ENCODE measurements at regions not wholly inside any gene's neighbourhood (a gene's known extent, or its start where the extent isn't known, plus 50 kb on each side); places are given as distances from the start of the nearest gene placed in this dataset.
"Not testable (repeated sequence)": the region's sequence is repeated elsewhere in the genome, so short reads cannot be mapped to it uniquely, and the experiment has no call there.

DNA sequence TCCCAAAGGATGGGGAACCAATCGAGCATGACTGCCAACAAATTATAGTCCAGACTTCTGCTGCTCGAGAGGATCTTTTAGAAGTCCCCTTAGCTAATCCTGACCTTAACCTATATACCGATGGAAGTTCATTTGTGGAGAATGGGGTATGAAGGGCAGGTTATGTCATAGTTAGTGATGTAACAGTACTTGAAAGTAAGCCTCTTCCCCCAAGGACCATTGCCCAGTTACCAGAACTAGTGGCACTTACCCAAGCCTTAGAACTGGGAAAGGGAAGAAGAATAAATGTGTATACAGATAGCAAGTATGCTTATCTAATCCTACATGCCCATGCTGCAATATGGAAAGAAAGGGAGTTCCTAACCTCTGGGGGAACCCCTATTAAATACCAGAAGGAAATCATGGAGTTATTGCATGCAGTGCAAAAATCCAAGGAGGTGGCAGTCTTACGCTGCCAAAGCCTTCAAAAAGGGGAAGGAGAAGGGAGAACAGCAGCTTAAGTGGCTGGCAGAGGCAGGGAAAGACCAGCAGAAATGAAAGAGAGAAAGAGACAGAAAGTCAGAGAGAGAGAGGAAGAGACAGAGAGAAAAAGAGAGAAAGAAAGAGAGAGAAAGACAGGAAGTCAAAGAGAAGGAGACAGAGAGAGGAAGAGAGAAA lies 224.4 kb upstream of the SLC8A1 start:
- not testable (repeated sequence) for H3K4me1 ChIP-seq (ENCODE audit: control insufficient read depth, insufficient read depth, low read length); H3K27ac ChIP-seq (ENCODE audit: low read length); H3K4me3 ChIP-seq (ENCODE audit: low read length); H3K9me3 ChIP-seq (ENCODE audit: control insufficient read depth, low read depth, low read length); H3K27me3 ChIP-seq (ENCODE audit: control insufficient read depth, insufficient read depth, low read length); DNase-seq; H3K36me3 ChIP-seq (ENCODE audit: control insufficient read depth, insufficient read depth, low read length)
- WGBS (ENCODE audit: insufficient coverage, low lambda C conversion rate) = 100% methylated on average over 1 of the region's 4 CpGs

DNA sequence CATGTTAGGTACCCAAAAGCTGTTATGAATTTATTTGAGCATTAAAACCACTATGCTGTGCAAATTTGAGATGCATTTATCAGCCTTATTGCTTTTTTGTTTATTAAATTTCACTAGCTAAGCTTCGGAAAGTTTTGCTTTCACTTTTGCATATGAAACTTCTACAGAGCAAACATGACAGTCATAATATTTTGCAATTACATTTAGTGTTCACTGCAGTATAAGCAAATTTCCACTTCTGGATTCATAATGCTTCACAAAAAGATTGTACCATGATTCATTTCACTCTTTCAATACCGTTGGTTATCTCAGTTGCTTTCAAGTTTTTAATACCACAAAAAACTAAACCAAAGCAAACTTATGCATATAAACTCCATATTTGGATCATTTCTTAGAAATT lies 228.7 kb upstream of the SLC8A1 start:
- DNase-seq = no peak
- H3K27me3 ChIP-seq (ENCODE audit: control insufficient read depth, insufficient read depth, low read length) = no peaks in the 10 kb centered on the region
- H3K27ac ChIP-seq (ENCODE audit: low read length) = no peak overlapping the region

DNA sequence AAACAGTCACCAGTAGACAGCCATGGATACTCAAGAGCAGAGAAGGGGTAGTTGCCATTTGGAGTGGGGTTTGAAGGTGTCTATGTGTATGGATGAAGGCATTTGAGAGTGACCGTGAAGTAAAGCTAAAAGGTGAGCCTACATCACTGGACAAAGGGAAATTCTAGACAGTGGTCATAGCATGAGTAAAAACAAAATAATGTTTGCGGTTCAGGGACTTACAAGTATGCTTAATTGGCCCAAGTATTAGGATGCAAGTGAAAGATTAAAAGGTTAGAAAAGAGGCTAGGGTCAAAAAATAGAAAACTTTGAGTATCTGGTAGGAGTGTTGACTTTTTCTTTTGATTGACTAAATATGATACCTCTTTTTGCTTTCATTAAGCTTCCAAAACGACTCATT lies 238.1 kb upstream of the SLC8A1 start:
- Histone ChIP-seq H3K36me3 (ENCODE audit: control insufficient read depth, insufficient read depth, low read length) (no peaks in the 10 kb centered on the region), H3K9me3 (ENCODE audit: control insufficient read depth, low read depth, low read length) (no peaks in the 10 kb centered on the region), H3K27ac (ENCODE audit: low read length) (no peak overlapping the region), H3K4me3 (ENCODE audit: low read length) (no peak overlapping the region), H3K4me1 (ENCODE audit: control insufficient read depth, insufficient read depth, low read length) (no peaks in the 10 kb centered on the region), H3K27me3 (ENCODE audit: control insufficient read depth, insufficient read depth, low read length) (no peaks in the 10 kb centered on the region)
- DNase-seq = no peak
- WGBS (ENCODE audit: insufficient coverage, low lambda C conversion rate) = 91% methylated on average over 3 of the region's 3 CpGs

More for the DNA sequence above, 228.7 kb upstream of the SLC8A1 start:
- Histone ChIP-seq H3K36me3 (ENCODE audit: control insufficient read depth, insufficient read depth, low read length) (no peaks in the 10 kb centered on the region), H3K4me1 (ENCODE audit: control insufficient read depth, insufficient read depth, low read length) (no peaks in the 10 kb centered on the region), H3K9me3 (ENCODE audit: control insufficient read depth, low read depth, low read length) (no peaks in the 10 kb centered on the region), H3K4me3 (ENCODE audit: low read length) (no peak overlapping the region)
- WGBS (ENCODE audit: insufficient coverage, low lambda C conversion rate) = 40% methylated on average over 1 of the region's 2 CpGs

DNA sequence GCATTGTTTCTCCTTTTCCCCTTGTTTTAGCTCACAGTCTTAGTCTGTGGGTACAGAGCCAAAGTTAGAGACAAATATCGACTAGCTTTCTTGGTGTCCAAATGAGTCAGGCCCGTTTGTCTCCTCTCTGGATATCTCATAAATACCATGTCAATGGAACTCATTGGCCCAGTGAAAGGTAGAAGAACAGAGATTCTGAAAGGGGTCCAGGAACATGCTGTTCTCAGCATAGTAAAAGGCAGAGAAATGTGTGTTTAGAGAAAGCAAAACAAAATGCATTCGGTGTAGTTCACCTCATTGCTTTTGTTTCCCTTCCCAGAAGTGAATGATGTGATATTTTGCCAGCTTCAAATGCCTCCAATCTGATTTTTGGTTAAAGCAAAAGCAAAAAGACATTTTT lies 238.6 kb upstream of the SLC8A1 start:
- Histone ChIP-seq H3K9me3 (ENCODE audit: control insufficient read depth, low read depth, low read length) (no peaks in the 10 kb centered on the region), H3K4me1 (ENCODE audit: control insufficient read depth, insufficient read depth, low read length) (no peaks in the 10 kb centered on the region), H3K27ac (ENCODE audit: low read length) (no peak overlapping the region), H3K27me3 (ENCODE audit: control insufficient read depth, insufficient read depth, low read length) (no peaks in the 10 kb centered on the region), H3K36me3 (ENCODE audit: control insufficient read depth, insufficient read depth, low read length) (no peaks in the 10 kb centered on the region), H3K4me3 (ENCODE audit: low read length) (no peak overlapping the region)
- no peak for DNase-seq
- 84% methylated on average over 3 of the region's 3 CpGs for WGBS (ENCODE audit: insufficient coverage, low lambda C conversion rate)

DNA sequence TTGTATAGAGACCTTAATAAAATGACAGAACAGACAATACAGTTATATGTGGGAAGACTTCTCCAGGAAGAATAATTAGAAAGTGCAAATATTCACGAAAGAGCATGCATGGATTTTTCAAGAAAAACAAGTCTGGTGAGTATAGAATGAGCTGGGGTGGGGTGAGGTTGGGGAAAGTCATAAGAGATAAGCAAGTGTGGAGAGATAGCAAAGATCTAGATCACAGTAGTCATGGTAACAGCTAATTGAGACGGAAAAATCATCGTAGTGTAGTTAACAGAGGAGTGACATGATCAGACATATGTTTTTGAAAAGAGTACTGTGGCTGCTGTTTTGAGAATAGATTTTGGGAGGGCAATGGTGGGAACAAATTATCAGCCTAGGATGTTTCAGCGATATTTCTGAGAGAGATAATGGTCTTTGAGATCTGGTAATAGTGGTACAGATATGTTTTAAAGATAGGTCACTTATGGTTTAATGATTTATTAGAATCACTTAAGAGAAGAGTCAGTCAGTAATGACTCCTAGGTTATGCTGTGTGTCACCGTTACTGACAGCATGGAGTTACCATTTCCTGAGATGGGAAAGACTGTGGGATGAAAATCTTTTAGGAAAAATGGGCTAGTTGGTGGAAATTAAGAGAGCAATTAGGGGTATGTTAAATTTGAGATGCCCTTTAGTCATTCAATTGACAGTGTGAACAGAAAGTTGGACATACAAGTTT lies 248.5 kb upstream of the SLC8A1 start:
- Histone ChIP-seq H3K4me3 (ENCODE audit: low read length) (no peak overlapping the region), H3K9me3 (ENCODE audit: control insufficient read depth, low read depth, low read length) (no peaks in the 10 kb centered on the region), H3K36me3 (ENCODE audit: control insufficient read depth, insufficient read depth, low read length) (no peaks in the 10 kb centered on the region), H3K4me1 (ENCODE audit: control insufficient read depth, insufficient read depth, low read length) (no peaks in the 10 kb centered on the region), H3K27me3 (ENCODE audit: control insufficient read depth, insufficient read depth, low read length) (no peaks in the 10 kb centered on the region), H3K27ac (ENCODE audit: low read length) (no peak overlapping the region)
- DNase-seq = no peak
- WGBS (ENCODE audit: insufficient coverage, low lambda C conversion rate) = 29% methylated on average over 4 of the region's 5 CpGs

DNA sequence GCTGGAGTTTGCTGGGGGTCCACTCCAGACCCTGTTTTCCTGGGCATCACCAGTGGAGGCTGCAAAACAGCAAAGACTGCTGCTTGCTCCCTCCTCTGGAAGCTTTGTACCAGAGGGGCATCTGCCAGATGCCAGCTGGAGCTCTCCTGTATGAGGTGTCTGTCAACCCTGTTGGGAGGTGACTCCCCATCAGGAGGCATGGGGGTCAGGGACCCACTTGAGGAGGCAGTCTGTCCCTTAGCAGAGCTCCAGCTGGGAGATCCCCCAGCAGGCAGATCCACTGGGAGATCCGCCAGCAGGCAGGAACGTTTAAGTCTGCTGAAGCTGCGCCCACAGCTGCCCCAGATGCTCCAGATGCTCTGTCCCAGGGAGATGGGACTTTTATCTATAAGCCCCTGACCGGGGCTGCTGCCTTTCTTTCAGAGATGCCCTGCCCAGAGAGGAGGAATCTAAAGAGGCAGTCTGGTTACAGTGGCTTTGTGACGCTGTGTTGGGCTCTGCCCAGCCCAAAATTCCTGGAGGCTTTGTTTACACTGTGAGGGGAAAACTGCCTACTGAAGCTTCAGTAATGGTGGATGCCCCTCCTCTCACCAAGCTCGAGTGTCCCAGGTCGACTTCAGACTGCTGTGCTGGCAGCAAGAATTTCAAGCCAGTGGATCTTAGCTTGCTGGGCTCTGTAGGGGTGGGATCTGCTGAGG lies 260.5 kb upstream of the SLC8A1 start:
- not testable (repeated sequence) for DNase-seq; H3K27ac ChIP-seq (ENCODE audit: low read length); H3K36me3 ChIP-seq (ENCODE audit: control insufficient read depth, insufficient read depth, low read length); H3K27me3 ChIP-seq (ENCODE audit: control insufficient read depth, insufficient read depth, low read length); H3K9me3 ChIP-seq (ENCODE audit: control insufficient read depth, low read depth, low read length); H3K4me1 ChIP-seq (ENCODE audit: control insufficient read depth, insufficient read depth, low read length); H3K4me3 ChIP-seq (ENCODE audit: low read length)
- WGBS (ENCODE audit: insufficient coverage, low lambda C conversion rate) = no CpG with 5 or more reads among the region's 7 CpGs

DNA sequence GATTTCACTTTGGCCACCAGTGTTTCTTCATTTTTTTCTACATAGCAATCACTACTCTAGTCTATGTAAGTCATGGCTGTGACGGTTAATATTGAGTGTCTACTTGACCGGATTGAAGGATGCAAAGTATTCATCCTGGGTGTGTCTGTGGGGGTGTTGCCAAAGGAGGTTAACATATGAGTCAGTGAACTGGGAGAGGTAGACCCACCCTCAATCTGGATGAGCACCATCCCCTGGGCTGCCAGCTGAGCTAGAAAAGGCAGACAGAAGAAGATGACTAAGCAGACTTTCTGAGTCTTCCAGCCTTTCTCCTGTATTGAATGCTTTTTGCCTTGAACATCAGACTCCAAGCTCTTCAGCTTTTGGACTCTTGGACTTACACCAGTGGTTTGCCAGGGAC lies 265.0 kb upstream of the SLC8A1 start:
- Histone ChIP-seq H3K27ac (ENCODE audit: low read length) (no peak overlapping the region), H3K36me3 (ENCODE audit: control insufficient read depth, insufficient read depth, low read length) (no peaks in the 10 kb centered on the region), H3K4me1 (ENCODE audit: control insufficient read depth, insufficient read depth, low read length) (no peaks in the 10 kb centered on the region), H3K9me3 (ENCODE audit: control insufficient read depth, low read depth, low read length) (no peaks in the 10 kb centered on the region), H3K4me3 (ENCODE audit: low read length) (no peak overlapping the region), H3K27me3 (ENCODE audit: control insufficient read depth, insufficient read depth, low read length) (no peaks in the 10 kb centered on the region)
- no peak for DNase-seq
- WGBS (ENCODE audit: insufficient coverage, low lambda C conversion rate) = no CpG with 5 or more reads among the region's 2 CpGs

DNA sequence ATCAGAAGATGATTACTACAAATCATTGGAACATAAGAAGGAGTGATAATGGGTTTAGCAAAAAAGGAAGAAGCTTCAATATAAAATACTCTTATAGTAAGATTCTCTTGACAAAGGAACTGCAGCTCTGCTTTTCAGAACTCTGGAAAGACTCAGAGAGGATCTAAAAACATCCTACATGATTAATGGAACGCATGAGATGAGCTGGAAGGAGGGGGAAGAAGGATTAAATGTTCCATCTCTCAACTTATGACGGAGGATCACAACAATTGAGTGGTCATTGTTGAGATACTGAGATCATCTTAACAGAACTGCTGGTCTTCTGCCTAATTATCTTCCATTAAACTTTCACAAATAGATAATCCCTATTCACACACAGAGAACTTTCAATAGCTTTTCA lies 267.5 kb upstream of the SLC8A1 start:
- H3K27ac ChIP-seq (ENCODE audit: low read length) = no peak overlapping the region

DNA sequence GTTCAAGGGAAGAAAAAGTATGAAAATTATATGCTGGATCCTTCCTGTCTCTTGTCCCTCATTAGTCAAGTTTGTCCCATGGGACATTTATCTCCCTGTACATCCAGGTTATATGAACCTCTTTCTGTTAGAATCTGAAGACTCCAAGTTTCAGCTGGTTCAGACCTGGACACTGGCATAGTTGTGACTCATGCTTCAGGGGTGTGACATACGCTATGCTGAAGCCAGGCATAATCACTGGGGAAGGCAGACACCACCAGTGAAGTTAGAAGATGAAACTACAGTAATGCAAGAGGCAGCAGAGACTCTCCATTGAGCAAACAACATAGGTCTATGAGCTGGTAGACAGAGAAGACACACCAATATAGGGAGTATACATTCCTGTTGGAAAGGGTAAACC lies 269.7 kb upstream of the SLC8A1 start:
- no peaks in the 10 kb centered on the region for H3K36me3 ChIP-seq (ENCODE audit: control insufficient read depth, insufficient read depth, low read length)
- H3K27ac ChIP-seq (ENCODE audit: low read length) = no peak overlapping the region
- no peaks in the 10 kb centered on the region for H3K9me3 ChIP-seq (ENCODE audit: control insufficient read depth, low read depth, low read length)
- DNase-seq = no peak
- no peaks in the 10 kb centered on the region for H3K4me1 ChIP-seq (ENCODE audit: control insufficient read depth, insufficient read depth, low read length)
- H3K4me3 ChIP-seq (ENCODE audit: low read length) = no peak overlapping the region
- H3K27me3 ChIP-seq (ENCODE audit: control insufficient read depth, insufficient read depth, low read length) = no peaks in the 10 kb centered on the region
- WGBS (ENCODE audit: insufficient coverage, low lambda C conversion rate) = no CpG with 5 or more reads among the region's 1 CpG

More for the DNA sequence above, 267.5 kb upstream of the SLC8A1 start:
- Histone ChIP-seq H3K4me3 (ENCODE audit: low read length) (no peak overlapping the region), H3K27me3 (ENCODE audit: control insufficient read depth, insufficient read depth, low read length) (no peaks in the 10 kb centered on the region), H3K36me3 (ENCODE audit: control insufficient read depth, insufficient read depth, low read length) (no peaks in the 10 kb centered on the region), H3K4me1 (ENCODE audit: control insufficient read depth, insufficient read depth, low read length) (no peaks in the 10 kb centered on the region), H3K9me3 (ENCODE audit: control insufficient read depth, low read depth, low read length) (no peaks in the 10 kb centered on the region)
- WGBS (ENCODE audit: insufficient coverage, low lambda C conversion rate) = no CpG with 5 or more reads among the region's 2 CpGs
- DNase-seq = no peak

DNA sequence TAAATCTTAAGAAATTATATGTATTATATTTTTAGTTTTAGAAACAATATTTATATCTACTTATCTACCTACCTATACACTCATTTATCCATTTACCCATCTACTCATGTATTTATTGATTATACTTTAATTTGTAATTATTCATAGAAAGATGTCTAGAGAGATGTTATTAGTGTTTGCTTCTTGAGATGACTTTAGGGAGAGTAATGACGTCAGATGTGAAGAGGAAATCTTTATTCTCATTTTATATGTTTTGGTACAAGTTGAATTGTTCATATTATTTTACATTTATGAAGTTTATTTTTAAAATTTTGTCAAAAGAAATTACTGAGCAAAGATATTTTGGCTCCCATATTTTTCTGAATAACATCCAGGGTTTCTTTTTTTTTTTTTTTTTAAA lies 271.3 kb upstream of the SLC8A1 start:
- H3K4me3 ChIP-seq (ENCODE audit: low read length) = no peak overlapping the region
- WGBS (ENCODE audit: insufficient coverage, low lambda C conversion rate) = 100% methylated on average over 1 of the region's 1 CpG
- no peak for DNase-seq

More for the DNA sequence above, 271.3 kb upstream of the SLC8A1 start:
- H3K27ac ChIP-seq (ENCODE audit: low read length) = no peak overlapping the region
- H3K9me3 ChIP-seq (ENCODE audit: control insufficient read depth, low read depth, low read length) = no peaks in the 10 kb centered on the region
- no peaks in the 10 kb centered on the region for H3K4me1 ChIP-seq (ENCODE audit: control insufficient read depth, insufficient read depth, low read length)
- H3K36me3 ChIP-seq (ENCODE audit: control insufficient read depth, insufficient read depth, low read length) = no peaks in the 10 kb centered on the region
- H3K27me3 ChIP-seq (ENCODE audit: control insufficient read depth, insufficient read depth, low read length) = no peaks in the 10 kb centered on the region
